Panc1 (cell line): ENCODE measurements at regions not wholly inside any gene's neighbourhood (a gene's known extent, or its start where the extent isn't known, plus 50 kb on each side); places are given as distances from the start of the nearest gene placed in this dataset.

Source experiments
- TF ChIP-seq, protein P1 (sequence below): fragments of 450-650 bp; IDR thresholded peaks from 2 replicates; pipeline ENCODE4 v1.5.1; 2017; ENCODE audit warnings: mild to moderate bottlenecking
- TF ChIP-seq, protein P2 (sequence below), 2 experiments: IDR thresholded peaks; 2 replicates each; pipeline ENCODE4 v1.6.1; 2011 to 2012; ENCODE audit warnings: low read depth in 2 of 2, control low read depth in 1 of 2, low read length in 1 of 2, mild to moderate bottlenecking in 1 of 2, moderate library complexity in 1 of 2; ENCODE audit not compliant: insufficient read depth in 1 of 2

DNA sequence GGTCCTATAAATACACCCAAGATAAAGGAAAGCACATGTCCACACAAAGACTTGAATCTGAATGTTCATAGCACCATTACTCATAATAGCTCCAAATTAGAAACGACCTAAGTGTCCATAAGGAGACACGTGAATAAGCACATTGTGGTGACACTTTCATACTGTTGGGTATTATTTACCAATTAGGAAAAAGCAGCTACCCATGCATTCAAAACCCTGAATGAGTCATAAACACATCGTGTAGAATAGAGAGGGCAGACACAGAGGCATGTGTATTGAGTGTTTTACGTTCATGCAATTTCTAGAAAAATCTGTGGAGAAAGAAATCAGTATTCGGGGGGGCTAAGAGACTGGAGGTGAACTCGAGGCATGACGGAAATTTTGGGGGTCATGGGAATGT is 396.7 kb downstream of the THBS2 start:
- TF ChIP-seq, protein P1, sequence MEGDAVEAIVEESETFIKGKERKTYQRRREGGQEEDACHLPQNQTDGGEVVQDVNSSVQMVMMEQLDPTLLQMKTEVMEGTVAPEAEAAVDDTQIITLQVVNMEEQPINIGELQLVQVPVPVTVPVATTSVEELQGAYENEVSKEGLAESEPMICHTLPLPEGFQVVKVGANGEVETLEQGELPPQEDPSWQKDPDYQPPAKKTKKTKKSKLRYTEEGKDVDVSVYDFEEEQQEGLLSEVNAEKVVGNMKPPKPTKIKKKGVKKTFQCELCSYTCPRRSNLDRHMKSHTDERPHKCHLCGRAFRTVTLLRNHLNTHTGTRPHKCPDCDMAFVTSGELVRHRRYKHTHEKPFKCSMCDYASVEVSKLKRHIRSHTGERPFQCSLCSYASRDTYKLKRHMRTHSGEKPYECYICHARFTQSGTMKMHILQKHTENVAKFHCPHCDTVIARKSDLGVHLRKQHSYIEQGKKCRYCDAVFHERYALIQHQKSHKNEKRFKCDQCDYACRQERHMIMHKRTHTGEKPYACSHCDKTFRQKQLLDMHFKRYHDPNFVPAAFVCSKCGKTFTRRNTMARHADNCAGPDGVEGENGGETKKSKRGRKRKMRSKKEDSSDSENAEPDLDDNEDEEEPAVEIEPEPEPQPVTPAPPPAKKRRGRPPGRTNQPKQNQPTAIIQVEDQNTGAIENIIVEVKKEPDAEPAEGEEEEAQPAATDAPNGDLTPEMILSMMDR: no peak
- TF ChIP-seq, protein P2, sequence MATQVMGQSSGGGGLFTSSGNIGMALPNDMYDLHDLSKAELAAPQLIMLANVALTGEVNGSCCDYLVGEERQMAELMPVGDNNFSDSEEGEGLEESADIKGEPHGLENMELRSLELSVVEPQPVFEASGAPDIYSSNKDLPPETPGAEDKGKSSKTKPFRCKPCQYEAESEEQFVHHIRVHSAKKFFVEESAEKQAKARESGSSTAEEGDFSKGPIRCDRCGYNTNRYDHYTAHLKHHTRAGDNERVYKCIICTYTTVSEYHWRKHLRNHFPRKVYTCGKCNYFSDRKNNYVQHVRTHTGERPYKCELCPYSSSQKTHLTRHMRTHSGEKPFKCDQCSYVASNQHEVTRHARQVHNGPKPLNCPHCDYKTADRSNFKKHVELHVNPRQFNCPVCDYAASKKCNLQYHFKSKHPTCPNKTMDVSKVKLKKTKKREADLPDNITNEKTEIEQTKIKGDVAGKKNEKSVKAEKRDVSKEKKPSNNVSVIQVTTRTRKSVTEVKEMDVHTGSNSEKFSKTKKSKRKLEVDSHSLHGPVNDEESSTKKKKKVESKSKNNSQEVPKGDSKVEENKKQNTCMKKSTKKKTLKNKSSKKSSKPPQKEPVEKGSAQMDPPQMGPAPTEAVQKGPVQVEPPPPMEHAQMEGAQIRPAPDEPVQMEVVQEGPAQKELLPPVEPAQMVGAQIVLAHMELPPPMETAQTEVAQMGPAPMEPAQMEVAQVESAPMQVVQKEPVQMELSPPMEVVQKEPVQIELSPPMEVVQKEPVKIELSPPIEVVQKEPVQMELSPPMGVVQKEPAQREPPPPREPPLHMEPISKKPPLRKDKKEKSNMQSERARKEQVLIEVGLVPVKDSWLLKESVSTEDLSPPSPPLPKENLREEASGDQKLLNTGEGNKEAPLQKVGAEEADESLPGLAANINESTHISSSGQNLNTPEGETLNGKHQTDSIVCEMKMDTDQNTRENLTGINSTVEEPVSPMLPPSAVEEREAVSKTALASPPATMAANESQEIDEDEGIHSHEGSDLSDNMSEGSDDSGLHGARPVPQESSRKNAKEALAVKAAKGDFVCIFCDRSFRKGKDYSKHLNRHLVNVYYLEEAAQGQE (IDR thresholded peaks at IDR 0.05; ENCODE audit: insufficient read depth in 1 of 2, low read depth in 2 of 2, low read length in 1 of 2): no peak
